Activated CD4-positive, alpha-beta T cell treated with anti-CD3 and anti-CD28 coated beads, Interleukin-2, Interleukin-6, amounts not matched to agents 100 ng/mL and 50 ng/mL, durations not matched to agents 16 hours and 8 hours (primary cell): ENCODE measurements at regions not wholly inside any gene's neighbourhood (a gene's known extent, or its start where the extent isn't known, plus 50 kb on each side); places are given as distances from the start of the nearest gene placed in this dataset.
"Not testable (repeated sequence)": the region's sequence is repeated elsewhere in the genome, so short reads cannot be mapped to it uniquely, and the experiment has no call there.

Experiments used
- DNase-seq: peaks from one replicate; pipeline ENCODE4 v3.0.0-alpha.2; 2020

DNA sequence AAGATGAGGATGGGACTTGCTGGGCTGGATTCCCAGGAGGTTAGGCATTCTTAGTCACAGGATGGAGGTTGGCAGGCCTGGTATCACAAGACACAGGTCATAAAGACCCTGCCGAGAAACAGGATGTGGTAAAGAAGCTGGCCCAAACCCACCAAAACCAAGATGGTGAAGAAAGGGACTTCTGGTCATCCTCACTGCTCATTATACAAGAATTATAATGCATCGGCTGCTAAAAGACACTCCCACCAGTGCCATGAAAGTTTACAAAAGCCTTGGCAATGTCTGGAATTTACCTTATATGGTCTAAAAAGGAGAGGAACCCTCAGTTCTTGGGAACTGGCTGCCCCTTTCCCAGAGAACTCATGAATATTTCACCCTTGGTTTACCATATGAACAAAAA lies 345.5 kb upstream of the POM121L12 start:
- DNase-seq: no peak

DNA sequence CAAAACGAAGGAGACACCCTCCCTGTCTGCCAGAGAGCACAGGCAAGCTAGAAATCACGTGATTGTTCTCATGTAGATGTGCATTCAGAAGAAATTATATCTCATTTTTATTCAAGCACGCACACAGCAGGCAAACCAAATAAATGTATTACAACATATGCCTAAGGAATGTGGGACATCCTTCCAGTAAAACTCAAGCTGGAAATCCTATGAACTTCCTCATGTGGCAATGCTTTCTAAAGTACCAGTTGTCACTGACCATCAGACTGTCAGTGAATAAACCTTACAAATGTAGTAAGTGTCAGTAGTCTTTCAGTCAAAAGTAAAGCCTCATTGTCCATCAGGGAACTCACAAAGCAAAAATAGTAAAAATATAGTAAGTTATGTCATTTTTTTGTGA lies 350.1 kb upstream of the POM121L12 start:
- DNase-seq: no peak

DNA sequence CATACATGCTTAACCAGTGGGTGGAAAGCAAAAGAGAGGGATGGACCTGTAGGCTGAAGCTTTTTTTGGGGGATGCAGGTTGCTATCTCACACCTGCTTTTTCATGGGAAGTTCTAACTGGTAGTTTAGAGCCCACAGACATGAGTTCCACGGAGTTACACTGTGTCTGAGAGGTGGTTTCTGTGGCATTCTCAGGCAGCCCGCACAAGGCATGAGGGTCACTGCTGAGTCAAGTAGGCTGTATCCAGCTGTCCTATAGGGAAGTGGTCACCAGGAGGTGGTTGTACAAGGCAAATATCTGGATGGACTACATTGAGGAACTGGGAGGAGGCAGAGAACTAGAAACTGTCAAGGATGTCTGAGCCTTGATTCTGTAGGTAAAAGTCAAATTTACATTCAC lies 351.0 kb upstream of the POM121L12 start:
- DNase-seq: no peak

DNA sequence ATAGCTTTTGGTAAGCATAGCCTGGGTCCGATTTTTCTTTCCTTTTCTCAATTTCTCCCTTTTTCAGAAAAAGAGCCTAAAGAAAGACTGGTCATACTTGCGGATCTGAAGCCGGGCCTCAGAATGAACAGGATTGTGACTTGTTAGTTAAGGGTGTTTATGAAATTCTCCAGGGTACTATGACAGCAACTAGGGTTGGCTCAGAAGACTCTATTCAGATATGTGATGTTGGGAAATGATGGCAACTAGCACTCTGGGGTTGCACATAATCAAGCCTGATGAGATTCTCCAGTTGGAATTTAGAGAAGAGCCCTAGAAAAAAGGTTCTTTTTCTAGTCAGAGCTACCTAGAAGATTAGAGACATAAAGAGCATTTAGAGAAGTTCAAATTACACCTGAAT lies 352.4 kb upstream of the POM121L12 start:
- no peak for DNase-seq

DNA sequence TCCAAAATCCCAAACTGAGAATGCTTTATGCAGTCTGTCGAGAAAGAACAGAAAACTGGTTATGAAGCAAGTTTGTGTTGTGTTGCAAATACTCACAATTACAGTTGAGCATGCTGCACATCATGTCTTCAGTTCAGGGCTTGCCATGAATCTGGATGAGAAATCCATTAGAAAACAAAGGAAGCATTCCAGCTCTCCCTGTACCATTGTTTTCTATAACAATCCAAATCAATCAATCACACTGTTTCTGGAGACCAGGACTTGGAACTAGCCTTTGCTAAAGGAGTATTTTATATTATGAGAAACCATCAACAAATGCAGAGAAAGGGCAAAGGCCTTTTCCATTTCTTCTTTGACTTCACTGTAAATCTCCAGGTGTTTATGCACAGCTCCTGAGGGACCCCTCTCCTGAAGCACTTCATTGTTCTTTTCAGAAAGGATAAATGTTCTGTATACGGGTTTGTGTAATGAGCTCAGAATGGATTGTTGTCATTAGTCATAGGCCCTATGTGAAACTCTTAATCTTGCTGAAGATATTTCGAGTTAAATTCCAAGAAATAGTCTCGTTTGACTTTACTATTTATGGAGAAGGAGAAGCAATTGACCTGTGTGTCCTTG lies 364.7 kb upstream of the POM121L12 start:
- no peak for DNase-seq

DNA sequence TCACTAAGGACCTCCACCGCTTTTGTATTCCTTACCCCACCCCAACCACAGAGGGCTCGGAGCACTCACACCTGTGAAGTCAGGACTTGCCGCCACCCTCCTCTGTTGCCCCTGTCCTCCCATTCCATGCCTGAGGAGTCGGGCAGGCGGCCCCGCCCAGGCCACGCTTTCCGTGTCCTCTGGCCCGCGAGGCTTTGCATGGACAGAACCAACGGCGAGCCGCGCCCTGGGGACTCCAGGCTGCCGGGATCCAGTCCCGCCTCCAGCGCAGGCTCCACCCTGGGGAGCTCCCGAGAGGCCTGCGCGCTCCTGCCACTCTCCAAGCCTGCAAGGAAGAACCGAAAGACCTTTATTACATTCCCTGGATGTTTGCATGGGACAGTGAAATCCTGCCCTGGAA lies 366.4 kb upstream of the POM121L12 start:
- no peak for DNase-seq

DNA sequence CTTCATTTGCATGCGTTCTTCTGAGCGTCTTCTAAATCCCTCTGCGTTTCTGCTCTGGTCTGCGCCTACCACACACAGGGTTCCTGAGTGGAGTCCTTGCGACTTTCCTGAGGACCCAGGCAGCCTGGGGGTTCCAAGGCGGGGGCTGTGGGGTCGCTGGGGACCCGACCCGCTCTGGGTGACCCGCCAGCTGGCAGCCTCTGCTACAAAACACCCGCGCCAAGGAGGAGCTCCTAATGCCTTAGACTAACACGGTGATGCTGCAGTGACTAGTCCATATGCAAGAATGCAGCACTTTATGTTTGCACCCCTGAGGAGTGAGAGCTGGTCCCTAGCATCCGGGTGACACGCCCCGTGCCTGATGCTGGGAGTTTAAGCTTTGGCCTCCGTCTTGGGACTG lies 367.0 kb upstream of the POM121L12 start:
- no peak for DNase-seq

DNA sequence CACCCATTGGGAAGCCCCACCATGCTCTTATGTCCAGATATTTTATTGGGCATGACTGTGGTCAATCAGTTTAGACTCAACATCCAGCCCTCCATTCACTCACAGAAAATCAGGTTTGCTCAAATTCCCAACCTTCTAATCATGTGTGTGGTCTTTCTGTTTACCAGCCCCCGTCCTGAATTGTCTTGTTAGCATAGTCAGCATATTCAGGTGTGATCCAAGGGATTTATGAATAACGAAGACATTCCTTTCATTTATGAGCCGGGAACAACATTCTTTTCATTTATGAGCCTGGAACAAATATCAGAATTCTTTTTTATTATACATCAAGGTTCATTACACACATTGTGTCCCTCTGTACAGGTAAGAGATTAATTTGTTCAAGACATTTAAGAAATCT lies 376.3 kb upstream of the POM121L12 start:
- no peak for DNase-seq

DNA sequence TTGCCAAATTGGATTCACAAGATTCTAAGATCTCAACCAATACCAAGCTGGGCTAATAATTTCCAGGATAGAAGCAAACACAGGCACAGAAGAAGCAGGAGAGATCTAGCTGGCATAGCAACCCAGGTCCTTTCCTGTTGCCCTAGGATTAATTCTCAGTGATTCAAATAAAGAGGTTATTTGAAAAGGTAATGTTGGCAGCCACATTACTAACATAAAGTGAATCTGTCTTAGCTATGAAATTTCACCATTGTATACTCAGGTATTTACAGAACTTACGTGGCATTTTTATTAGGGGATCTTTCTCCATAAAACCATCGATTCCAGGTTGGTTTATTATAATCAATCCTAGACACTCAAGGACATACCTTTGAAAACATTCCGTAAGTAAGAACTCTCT lies 379.3 kb upstream of the POM121L12 start:
- no peak for DNase-seq

DNA sequence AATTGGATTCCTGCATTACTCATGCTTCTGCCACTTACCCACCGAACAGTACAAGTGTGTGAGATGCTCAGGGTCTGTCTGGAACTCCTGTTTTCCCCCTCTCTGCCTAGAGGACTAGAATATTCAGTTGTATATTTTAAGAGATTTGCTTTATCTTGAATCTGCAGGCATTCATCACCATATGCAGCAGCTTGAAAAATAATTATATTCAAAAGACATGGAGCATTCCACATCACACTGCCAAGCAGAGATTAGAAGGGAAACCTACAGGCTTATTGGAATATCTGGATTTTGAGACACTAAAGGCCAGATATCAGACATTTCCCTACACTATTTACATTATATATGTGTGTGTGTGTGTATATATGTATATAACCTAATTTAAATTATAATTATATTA lies 382.8 kb upstream of the POM121L12 start:
- DNase-seq: no peak

DNA sequence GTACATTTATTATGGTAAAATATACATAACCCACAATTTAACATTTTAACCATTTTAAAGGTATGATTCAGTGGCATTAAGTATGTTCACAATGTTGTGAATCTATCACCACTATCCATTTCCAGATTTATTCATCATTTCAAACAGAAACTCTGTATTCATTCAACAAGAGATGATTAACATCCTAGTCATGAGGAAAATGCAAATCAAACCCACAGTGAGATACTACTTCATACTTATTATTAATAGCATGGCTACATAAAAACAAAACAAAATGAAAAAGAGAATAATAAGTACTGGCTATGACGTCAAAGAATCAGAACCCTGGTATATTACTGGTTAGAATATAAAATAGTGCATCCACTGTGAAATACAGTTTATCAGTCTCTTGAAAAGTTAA lies 386.6 kb upstream of the POM121L12 start:
- no peak for DNase-seq

DNA sequence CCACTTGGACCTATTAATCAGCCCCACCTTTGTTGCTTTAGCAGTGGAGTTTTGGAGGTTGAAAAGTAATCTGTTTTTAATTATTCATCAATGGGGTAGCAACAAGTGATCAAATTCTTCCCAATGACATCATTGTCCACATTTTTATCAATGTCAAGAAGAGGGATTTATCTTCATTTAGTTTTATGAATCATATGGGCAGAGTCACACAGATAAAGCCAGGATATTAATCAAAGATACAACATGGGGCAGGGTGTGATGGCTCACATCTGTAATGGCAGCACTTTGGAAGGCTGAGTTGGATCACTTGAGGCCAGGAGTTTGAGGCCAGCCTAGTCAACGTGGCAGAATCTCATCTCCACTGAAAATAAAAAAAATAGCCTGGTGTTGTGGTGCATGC lies 388.4 kb upstream of the POM121L12 start:
- DNase-seq: no peak

DNA sequence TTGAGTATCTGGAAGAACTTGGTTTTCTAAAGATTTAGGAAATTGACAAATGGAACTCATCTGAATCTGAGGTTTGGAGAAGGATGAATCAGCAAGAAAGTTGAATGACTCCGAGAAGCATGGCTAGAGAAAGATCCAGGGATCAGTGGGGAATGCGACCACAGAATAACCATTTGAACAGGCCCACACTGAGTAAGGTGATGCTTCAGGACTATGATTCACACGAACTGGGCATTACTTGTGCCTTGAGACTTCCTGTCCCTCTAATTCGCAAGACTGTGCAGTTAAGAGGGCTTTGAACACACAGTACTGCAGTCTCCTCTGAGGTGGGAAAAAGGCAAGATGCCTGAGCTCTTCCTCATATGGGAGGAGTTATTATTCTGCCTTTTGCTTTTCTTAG lies 395.5 kb upstream of the POM121L12 start:
- no peak for DNase-seq

DNA sequence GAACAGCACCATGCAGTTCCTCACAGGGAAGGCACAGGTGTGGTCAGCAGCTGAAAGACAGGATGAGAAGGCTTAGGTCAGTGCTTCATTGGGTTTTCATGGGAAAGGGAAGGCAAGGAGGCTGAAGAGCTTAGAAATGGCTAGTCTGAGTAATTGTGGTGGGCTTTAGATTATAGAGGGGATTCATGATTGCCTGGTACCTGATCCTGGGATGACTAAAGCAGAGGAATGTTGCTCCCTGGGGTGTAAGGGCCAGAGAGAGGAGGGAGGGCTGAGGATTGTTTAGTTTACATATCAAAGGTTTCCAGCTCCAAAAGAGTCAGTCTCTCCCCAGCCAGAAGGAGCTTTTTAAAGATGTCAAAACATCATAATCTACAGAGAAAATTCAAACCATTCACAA lies 396.3 kb upstream of the POM121L12 start:
- no peak for DNase-seq

DNA sequence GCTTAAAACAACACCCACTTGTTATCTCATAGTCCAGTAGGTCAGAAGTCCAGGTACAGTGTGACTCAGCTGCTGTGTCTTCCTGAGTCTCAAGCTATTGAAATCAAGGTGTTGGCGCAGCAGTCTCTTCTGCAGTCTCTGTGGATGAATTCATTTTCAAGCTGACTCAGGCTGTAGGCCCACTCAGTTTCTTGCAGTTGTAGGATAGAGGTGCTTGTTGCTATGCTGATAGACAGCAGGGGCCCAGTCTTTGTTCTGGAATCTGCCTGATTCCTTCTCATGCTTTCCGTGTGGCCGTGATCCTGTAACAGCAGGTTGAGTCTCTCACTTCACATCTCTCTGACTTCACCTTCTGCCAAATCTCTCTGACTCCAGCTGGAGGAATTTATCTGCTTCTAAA lies 400.4 kb upstream of the POM121L12 start:
- DNase-seq: no peak

DNA sequence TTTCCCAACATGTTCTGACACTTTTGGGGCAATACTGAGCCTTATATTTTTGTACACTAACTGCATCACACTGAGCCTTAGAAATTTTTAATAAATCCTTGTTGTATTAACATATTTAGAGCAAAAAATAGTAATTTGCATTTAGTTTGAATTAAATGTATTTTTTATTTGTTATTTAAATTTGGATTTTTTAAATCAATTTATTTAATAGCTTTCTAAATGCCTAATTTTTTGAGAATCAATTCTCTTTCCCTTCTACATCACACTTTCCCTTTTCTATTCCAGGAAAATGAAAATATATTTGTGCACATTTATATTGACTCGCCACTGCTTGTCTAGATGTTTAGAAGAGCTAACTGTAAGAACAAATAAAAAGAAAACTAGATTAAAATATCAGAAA lies 414.6 kb upstream of the POM121L12 start:
- DNase-seq: no peak

DNA sequence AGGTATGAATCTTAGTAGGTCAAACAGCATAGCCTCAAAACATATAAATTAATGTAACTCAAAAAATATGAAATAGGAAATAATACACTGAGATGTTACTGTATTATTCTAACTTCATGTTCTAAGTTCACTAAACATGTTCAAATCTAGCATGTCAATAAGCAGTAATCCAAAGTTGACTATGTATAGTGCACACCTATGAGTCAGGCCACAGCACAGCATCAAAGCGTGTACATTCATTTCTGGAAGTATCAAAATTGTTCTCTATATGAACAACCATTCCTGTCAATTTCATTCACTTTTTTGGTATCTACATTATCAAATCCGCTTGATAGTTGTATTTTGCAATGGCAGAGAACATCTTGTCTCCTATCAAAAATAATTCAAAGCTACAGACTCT lies 418.9 kb upstream of the POM121L12 start:
- no peak for DNase-seq

DNA sequence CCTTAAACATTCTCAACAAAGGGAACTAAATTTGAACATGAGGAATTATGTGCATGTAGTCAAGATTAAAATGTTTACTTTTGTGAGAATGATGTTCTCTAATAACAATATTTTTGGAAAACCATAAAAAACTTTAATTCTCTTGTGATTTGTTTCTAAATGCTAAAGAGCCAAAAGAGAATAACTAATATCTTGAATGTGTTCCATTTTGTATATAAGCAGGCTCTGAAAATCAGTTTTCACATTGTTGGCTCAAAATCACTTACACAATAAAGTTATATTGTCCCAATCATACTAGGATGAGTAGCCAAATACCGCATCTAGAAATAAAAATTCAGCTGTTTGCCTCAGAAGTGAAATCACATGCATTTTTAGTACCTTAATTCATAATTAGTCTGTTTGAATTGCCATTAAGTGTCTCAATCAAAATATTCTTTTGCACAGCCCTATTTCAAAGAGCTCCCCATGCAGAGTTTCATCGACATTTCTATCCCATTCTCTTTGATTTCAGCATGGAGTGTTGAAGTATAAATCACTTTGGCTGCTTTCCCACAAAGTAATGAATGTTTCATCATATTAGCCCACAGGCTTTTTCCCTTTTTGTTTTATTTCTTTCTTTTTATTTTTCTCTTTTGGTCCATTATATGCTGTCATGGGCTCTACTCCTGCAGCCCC lies 420.3 kb upstream of the POM121L12 start:
- no peak for DNase-seq

DNA sequence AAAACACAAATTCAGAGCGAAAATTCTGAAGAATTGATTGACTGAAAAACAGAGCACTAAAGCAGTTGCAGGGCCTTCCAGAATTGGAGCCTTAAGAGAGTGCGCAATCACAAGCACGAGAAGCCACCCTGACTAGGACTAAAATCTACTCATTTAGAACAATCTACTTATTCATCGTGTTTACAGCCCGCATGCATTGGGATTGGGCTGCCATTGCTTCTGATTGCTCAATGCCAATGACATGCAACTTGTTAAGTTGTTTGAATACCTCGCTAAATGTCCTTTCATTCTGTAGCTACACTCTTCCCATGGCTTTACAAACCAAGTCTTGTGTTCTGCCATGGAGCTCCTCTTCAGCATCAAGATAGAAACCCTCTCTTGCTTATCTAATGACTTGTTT lies 425.9 kb upstream of the POM121L12 start:
- no peak for DNase-seq

DNA sequence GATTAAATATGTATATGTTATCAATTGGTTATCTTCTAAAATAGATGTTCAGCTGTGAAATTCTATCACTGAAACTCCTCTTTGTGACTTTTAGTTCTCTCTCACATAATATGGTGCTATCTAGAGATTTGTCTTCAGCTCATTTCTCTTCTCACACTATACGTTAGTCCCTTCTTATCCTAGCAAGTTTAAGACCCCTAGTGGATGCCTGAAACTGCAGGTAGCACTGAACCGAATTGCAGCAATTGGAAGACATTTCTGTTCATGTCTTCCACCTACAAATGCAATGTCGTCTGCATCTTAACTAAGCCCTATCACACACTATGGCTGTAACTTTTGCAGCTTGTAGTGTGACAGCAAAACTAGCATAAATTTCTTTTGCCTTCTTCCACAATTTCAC lies 442.7 kb upstream of the POM121L12 start:
- no peak for DNase-seq

DNA sequence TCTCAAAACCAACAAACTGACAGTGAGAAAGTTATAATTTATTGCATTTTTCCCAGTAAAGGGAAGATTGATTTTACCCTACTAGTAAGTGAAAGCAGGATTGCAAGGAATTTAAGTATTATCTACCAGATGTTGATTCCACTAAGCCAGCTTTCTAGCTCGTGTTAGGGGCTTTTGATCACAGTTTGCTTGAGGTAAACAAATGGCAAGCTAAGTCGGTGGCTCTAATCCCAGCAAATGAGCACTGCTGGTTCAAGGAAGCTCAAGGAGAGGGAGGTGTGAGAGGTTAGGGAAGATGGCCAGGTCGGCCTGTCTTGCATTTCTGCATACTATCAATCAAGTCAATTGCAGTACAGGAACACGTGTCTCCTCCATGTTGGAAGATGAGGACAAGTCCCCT lies 448.7 kb upstream of the POM121L12 start:
- DNase-seq: no peak

DNA sequence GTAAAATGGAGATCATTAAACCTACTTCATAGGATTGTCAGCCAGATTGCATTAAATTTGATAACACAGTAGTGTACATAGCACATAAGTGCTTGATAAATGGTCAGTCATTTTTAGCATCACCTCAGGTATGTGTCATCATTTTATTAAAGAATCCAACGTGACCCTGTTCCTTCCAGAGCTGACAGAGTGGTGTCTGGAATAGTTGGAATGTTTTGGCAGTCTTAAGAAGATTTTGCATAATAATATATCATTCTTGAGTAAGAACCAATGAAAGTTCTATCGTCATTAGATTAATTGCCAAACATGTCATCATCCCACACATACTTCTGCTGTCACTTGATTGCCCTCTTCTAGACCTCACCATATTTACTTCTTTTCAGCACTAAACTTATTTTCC lies 451.4 kb upstream of the POM121L12 start:
- no peak for DNase-seq

DNA sequence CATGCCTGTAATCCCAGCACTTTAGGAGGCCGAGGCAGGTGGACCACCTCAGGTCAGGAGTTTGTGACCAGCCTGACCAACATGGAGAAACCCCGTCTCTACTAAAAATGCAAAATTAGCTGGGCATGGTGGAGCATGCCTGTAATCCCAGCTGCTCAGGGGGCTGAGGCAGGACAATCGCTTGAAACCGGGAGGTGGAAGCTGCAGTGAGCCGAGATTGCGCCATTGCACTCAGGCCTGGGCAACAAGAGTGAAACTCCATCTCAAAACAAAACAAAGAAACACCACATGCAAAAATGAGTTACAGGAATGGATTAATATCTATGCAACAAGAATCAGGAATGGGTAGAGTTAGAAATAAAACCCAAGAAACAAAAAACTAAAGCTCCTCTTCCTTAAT lies 462.3 kb upstream of the POM121L12 start:
- DNase-seq: not testable (repeated sequence)

DNA sequence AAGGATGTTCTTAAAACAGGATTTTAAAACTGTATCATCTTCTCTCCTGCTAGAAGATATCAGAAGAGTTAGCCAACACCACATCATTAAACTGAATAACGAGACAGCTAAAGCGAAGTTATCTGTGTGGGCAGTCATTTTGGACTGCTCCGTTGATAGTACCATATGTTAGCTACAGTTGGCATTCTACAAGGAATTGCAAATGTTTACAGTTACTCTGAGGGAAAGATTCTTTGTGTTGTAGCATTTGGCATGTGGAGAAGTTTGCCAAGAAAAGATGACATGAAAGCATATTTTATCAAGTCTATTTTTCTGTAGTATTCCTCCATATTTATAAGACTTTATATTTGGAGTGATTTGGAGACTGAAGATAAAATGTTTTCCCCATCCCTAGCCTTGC lies 464.4 kb upstream of the POM121L12 start:
- DNase-seq: no peak

DNA sequence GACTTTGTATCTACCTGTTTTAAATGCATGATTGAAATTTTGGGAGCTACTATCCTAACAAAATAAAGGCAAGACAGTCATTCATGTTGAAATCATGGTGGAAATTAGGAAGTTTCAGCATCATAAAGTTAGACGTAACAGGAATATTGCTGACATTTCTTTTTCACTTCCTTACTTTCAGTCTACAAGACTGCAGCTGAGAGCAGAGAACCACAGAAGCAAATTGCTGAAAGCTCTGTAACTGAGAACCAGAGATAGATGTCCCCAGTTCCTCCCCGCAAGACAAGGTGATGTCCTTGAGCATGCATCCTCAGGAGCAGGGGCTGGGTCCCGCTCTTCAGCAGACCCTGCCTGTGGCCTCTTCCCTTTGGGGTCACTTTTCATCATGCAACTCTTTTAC lies 466.3 kb upstream of the POM121L12 start:
- DNase-seq: no peak
